Breast epithelium (tissue), 3 donors: ENCODE measurements at regions not wholly inside any gene's neighbourhood (a gene's known extent, or its start where the extent isn't known, plus 50 kb on each side); places are given as distances from the start of the nearest gene placed in this dataset.

Source experiments
- CTCF ChIP-seq, 3 donors: fragments of 450-650 bp; IDR thresholded peaks; one replicate each; pipeline ENCODE4 v1.5.1; 2016 to 2017; ENCODE audit warnings: antibody characterized with exemption in 3 of 3, mild to moderate bottlenecking in 3 of 3, moderate library complexity in 3 of 3
- POLR2A ChIP-seq: fragments of 450-650 bp; IDR thresholded peaks from one replicate; pipeline ENCODE4 v1.6.1; 2016; ENCODE audit warnings: antibody characterized with exemption, mild to moderate bottlenecking, moderate library complexity
- POLR2AphosphoS5 ChIP-seq, 3 donors: sonication (generic); formaldehyde crosslinking; IDR thresholded peaks; one replicate each; pipeline ENCODE4 v1.6.1; 2017; ENCODE audit warnings: antibody characterized with exemption in 3 of 3

GRCh38 chr10:110394898-110395297, 90.2 kb upstream of the SMNDC1 start:
- TF ChIP-seq CTCF (IDR thresholded peaks at IDR 0.05) (no peak), POLR2AphosphoS5 (IDR thresholded peaks at IDR 0.05) (no peak), POLR2A (no peak)
